GM12891 (cell line): ENCODE measurements at regions not wholly inside any gene's neighbourhood (a gene's known extent, or its start where the extent isn't known, plus 50 kb on each side); places are given as distances from the start of the nearest gene placed in this dataset.

Source experiments
- DNase-seq: peaks from one replicate; pipeline ENCODE4 v3.0.0; 2011; ENCODE audit warnings: low spot score; ENCODE audit not compliant: insufficient read length
- FAIRE-seq: peaks from 2 replicates; lab custom pipeline; 2011; peaks lifted over from hg19 to GRCh38; lab: Jason Lieb, UNC
- PAX5 ChIP-seq: IDR thresholded peaks from 2 replicates; pipeline ENCODE4 v1.6.1; 2011; ENCODE audit warnings: low read length, moderate library complexity, mild to moderate bottlenecking; ENCODE audit not compliant: insufficient read depth, severe bottlenecking
- POLR2A ChIP-seq: IDR thresholded peaks from 2 replicates; pipeline ENCODE4 v1.6.1; 2011; ENCODE audit warnings: low read depth, low read length, control low read depth
- POLR2AphosphoS5 ChIP-seq: IDR thresholded peaks from 2 replicates; pipeline ENCODE4 v1.6.1; 2011; ENCODE audit warnings: low read depth, low read length, control low read depth
- POU2F2 ChIP-seq: IDR thresholded peaks from 2 replicates; pipeline ENCODE4 v1.6.1; 2011; ENCODE audit warnings: low read depth, mild to moderate bottlenecking, control low read depth, low read length, moderate library complexity
- SPI1 ChIP-seq: IDR thresholded peaks from 2 replicates; pipeline ENCODE4 v1.6.1; 2011; ENCODE audit warnings: low read depth, low read length, control low read depth
- TAF1 ChIP-seq: IDR thresholded peaks from 2 replicates; pipeline ENCODE4 v1.6.1; 2011; ENCODE audit warnings: low read depth, low read length, control low read depth

- DNase-seq (no peak), FAIRE-seq (no peak)
- TF ChIP-seq PAX5 (no peak), POLR2A (no peak), SPI1 (no peak), POU2F2 (no peak), TAF1 (no peak), POLR2AphosphoS5 (no peak)
These were observed 92.0 kb upstream of the IRX4 start for GRCh38 chr5:1974501-1975405.

- TF ChIP-seq TAF1 (no peak), SPI1 (no peak), POLR2A (no peak)
- FAIRE-seq (no peak), DNase-seq (no peak)
These were observed 91.4 kb upstream of the IRX4 start for GRCh38 chr5:1974081-1974480.

GRCh38 chr5:1973391-1974013 is 90.8 kb upstream of the IRX4 start:
- no peak for FAIRE-seq
- TF ChIP-seq POU2F2 = no peak
- no peak for TF ChIP-seq SPI1
- TF ChIP-seq POLR2A = no peak
- TF ChIP-seq TAF1 = no peak
- DNase-seq = no peak

- DNase-seq (no peak), FAIRE-seq (no peak)
- TF ChIP-seq PAX5 = no peak
- no peak for TF ChIP-seq SPI1
- TF ChIP-seq TAF1 = no peak
- TF ChIP-seq POLR2AphosphoS5 = no peak
- TF ChIP-seq POU2F2 = no peak
- no peak for TF ChIP-seq POLR2A
These were observed 89.2 kb upstream of the IRX4 start for GRCh38 chr5:1971944-1972343.

- no peak for DNase-seq
- no peak for FAIRE-seq
- TF ChIP-seq TAF1 = no peak
- no peak for TF ChIP-seq PAX5
- TF ChIP-seq POLR2AphosphoS5 = no peak
- TF ChIP-seq POU2F2 = no peak
- TF ChIP-seq POLR2A = no peak
- TF ChIP-seq SPI1 = no peak
These were observed 85.0 kb upstream of the IRX4 start for GRCh38 chr5:1967736-1968135.

- DNase-seq (no peak), FAIRE-seq (no peak)
- TF ChIP-seq TAF1 (no peak), POU2F2 (no peak), POLR2AphosphoS5 (no peak), SPI1 (no peak), POLR2A (no peak), PAX5 (no peak)
These were observed 83.7 kb upstream of the IRX4 start for GRCh38 chr5:1966461-1966860.

- DNase-seq (no peak), FAIRE-seq (no peak)
- TF ChIP-seq POLR2AphosphoS5 = no peak
- TF ChIP-seq TAF1 = no peak
- no peak for TF ChIP-seq SPI1
- no peak for TF ChIP-seq POLR2A
- TF ChIP-seq POU2F2 = no peak
- TF ChIP-seq PAX5 = no peak
These were observed 83.2 kb upstream of the IRX4 start for GRCh38 chr5:1965925-1966324.

GRCh38 chr5:1963941-1964451 is 81.3 kb upstream of the IRX4 start:
- FAIRE-seq = no peak
- TF ChIP-seq POLR2A (no peak), POLR2AphosphoS5 (no peak), TAF1 (no peak), POU2F2 (no peak), SPI1 (no peak), PAX5 (no peak)

GRCh38 chr5:1963358-1963757 is 80.6 kb upstream of the IRX4 start:
- TF ChIP-seq POU2F2 (no peak), PAX5 (no peak), TAF1 (no peak), POLR2AphosphoS5 (no peak), POLR2A (no peak), SPI1 (no peak)
- DNase-seq (no peak), FAIRE-seq (no peak)

More at GRCh38 chr5:1963941-1964451, 81.3 kb upstream of the IRX4 start:
- DNase-seq = no peak
